ENCODE measurements at regions not wholly inside any gene's neighbourhood (a gene's known extent, or its start where the extent isn't known, plus 50 kb on each side); places are given as distances from the start of the nearest gene placed in this dataset.
A peak's percentile ranks its signal among the peaks of the same experiment; 100 is the strongest.

GRCh38 chr2:134117676-134118075 lies 136.2 kb upstream of the MGAT5 start:
- H3K9me3 Mint-ChIP-seq, result no peaks in the 10 kb centered on the region
- H3K27me3 Mint-ChIP-seq (ENCODE audit: insufficient read depth), result no peaks in the 10 kb centered on the region
- no peak overlapping the region for H3K27ac Mint-ChIP-seq
- H3K4me3 Mint-ChIP-seq, result no peak overlapping the region
- H3K36me3 Mint-ChIP-seq (ENCODE audit: low read depth), result no peaks in the 10 kb centered on the region
- peaks cover 32% of the 10 kb centered on the region for H3K4me1 Mint-ChIP-seq (ENCODE audit: low read depth)
- TF ChIP-seq CTCF (IDR thresholded peaks at IDR 0.05), result no peak
- no peak for DNase-seq

GRCh38 chr2:134118279-134119116 lies 135.4 kb upstream of the MGAT5 start:
- Mint-ChIP-seq H3K27ac (peak overlapping the region; percentile 72), H3K4me3 (peak overlapping the region; percentile 91), H3K27me3 (ENCODE audit: insufficient read depth) (no peaks in the 10 kb centered on the region), H3K9me3 (no peaks in the 10 kb centered on the region), H3K36me3 (ENCODE audit: low read depth) (no peaks in the 10 kb centered on the region), H3K4me1 (ENCODE audit: low read depth) (peaks cover 41% of the 10 kb centered on the region)
- peak; percentile 96 for DNase-seq
- peak; percentile 89 for TF ChIP-seq CTCF (IDR thresholded peaks at IDR 0.05)

GRCh38 chr2:134119117-134119712 lies 134.7 kb upstream of the MGAT5 start:
- no peaks in the 10 kb centered on the region for H3K27me3 Mint-ChIP-seq (ENCODE audit: insufficient read depth)
- TF ChIP-seq CTCF (IDR thresholded peaks at IDR 0.05), result no peak
- H3K4me1 Mint-ChIP-seq (ENCODE audit: low read depth), result peaks cover 48% of the 10 kb centered on the region
- peak overlapping the region; percentile 87 for H3K27ac Mint-ChIP-seq
- no peaks in the 10 kb centered on the region for H3K9me3 Mint-ChIP-seq
- no peak for DNase-seq
- H3K4me3 Mint-ChIP-seq, result peak overlapping the region; percentile 91
- H3K36me3 Mint-ChIP-seq (ENCODE audit: low read depth), result no peaks in the 10 kb centered on the region

GRCh38 chr2:134119713-134120405 lies 134.0 kb upstream of the MGAT5 start:
- H3K4me3 Mint-ChIP-seq, result peak overlapping the region; percentile 91
- TF ChIP-seq CTCF (IDR thresholded peaks at IDR 0.05), result no peak
- no peaks in the 10 kb centered on the region for H3K36me3 Mint-ChIP-seq (ENCODE audit: low read depth)
- no peaks in the 10 kb centered on the region for H3K9me3 Mint-ChIP-seq
- no peaks in the 10 kb centered on the region for H3K27me3 Mint-ChIP-seq (ENCODE audit: insufficient read depth)
- H3K27ac Mint-ChIP-seq, result peak overlapping the region; percentile 87
- peaks cover 52% of the 10 kb centered on the region for H3K4me1 Mint-ChIP-seq (ENCODE audit: low read depth)
- DNase-seq, result peak; percentile 93

GRCh38 chr2:134120406-134120732 lies 133.5 kb upstream of the MGAT5 start:
- Mint-ChIP-seq H3K4me3 (peak overlapping the region; percentile 91), H3K27ac (no peak overlapping the region), H3K4me1 (ENCODE audit: low read depth) (peaks cover 56% of the 10 kb centered on the region), H3K27me3 (ENCODE audit: insufficient read depth) (no peaks in the 10 kb centered on the region), H3K9me3 (no peaks in the 10 kb centered on the region), H3K36me3 (ENCODE audit: low read depth) (no peaks in the 10 kb centered on the region)
- no peak for TF ChIP-seq CTCF (IDR thresholded peaks at IDR 0.05)
- DNase-seq, result no peak
